GM12892 (cell line): ENCODE measurements at regions not wholly inside any gene's neighbourhood (a gene's known extent, or its start where the extent isn't known, plus 50 kb on each side); places are given as distances from the start of the nearest gene placed in this dataset.

Source experiments
- POLR2A ChIP-seq: IDR thresholded peaks from 2 replicates; pipeline ENCODE4 v1.6.1; 2011; ENCODE audit warnings: low read depth, low read length, control low read depth
- POLR2AphosphoS5 ChIP-seq: IDR thresholded peaks from 2 replicates; pipeline ENCODE4 v1.6.1; 2011; ENCODE audit warnings: low read depth, low read length, control low read depth

DNA sequence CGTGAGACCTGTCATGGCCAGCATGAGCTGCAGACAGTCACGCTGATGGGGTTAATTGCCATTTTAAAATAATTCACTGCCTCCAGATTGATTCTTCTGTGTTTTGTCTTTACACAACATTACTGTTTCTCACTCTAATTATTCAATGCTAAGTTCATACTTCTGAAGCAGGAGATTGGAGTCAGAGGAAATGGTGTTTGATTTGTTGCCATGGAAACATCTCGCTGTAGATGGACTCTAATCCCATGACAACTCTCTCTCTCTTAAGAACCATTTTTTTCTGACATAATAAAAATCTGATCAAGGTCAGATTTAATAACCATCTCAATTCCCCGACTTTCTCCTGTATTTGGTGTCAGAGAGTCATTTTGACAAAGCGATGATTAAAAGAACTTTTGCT is 209.0 kb downstream of the IDS start:
- no peak for TF ChIP-seq POLR2A
- TF ChIP-seq POLR2AphosphoS5, result no peak
